HuH-7 (cell line): ENCODE measurements at regions not wholly inside any gene's neighbourhood (a gene's known extent, or its start where the extent isn't known, plus 50 kb on each side); places are given as distances from the start of the nearest gene placed in this dataset.

Source experiments
- DNase-seq: peaks from one replicate; pipeline ENCODE4 v3.0.0; 2011; ENCODE audit warnings: low spot score

- DNase-seq = peak; percentile 84
These were observed 55.8 kb upstream of the GSE1 start for GRCh38 chr16:85557083-85557970.

- DNase-seq = no peak
These were observed 55.0 kb upstream of the GSE1 start for GRCh38 chr16:85557971-85558657.

- no peak for DNase-seq
These were observed 52.2 kb upstream of the GSE1 start for GRCh38 chr16:85560932-85561247.

- no peak for DNase-seq
These were observed 51.7 kb upstream of the GSE1 start for GRCh38 chr16:85561248-85562092.

- DNase-seq = peak; percentile 59
These were observed 50.9 kb upstream of the GSE1 start for GRCh38 chr16:85562093-85562786.

- no peak for DNase-seq
These were observed 50.1 kb upstream of the GSE1 start for GRCh38 chr16:85563034-85563433.
